ENCODE measurements at regions not wholly inside any gene's neighbourhood (a gene's known extent, or its start where the extent isn't known, plus 50 kb on each side); places are given as distances from the start of the nearest gene placed in this dataset.
"Not testable (repeated sequence)": the region's sequence is repeated elsewhere in the genome, so short reads cannot be mapped to it uniquely, and the experiment has no call there.

- no peak for DNase-seq (ENCODE audit: extremely low spot score)
- no peak for TF ChIP-seq CTCF (IDR thresholded peaks at IDR 0.05; ENCODE audit: control extremely low read depth, extremely low read depth, low read depth, missing control alignments)
- ChIA-PET POLR2A (interaction anchor here (0.6 kb wide), 1 partner anchor 429 kb away, joined by 3 read pairs; no protein-coding TSS in a partner anchor), CTCF (interaction anchor here (3.0 kb wide), 1 partner anchor 8 kb away, joined by 7 read pairs; no protein-coding TSS in a partner anchor)
Measured at GRCh38 chr6:27601668-27602254, 128.9 kb upstream of the ZNF184 start.

- no peak for DNase-seq (ENCODE audit: extremely low spot score)
- TF ChIP-seq CTCF (IDR thresholded peaks at IDR 0.05; ENCODE audit: control extremely low read depth, extremely low read depth, low read depth, missing control alignments): no peak
- ChIA-PET POLR2A (no interaction called here), CTCF (interaction anchor here (3.0 kb wide), 1 partner anchor 10 kb away, joined by 7 read pairs; no protein-coding TSS in a partner anchor)
Measured at GRCh38 chr6:27599859-27600532, 127.1 kb upstream of the ZNF184 start.

- CTCF ChIA-PET: interaction anchor here (1.4 kb wide), 1 partner anchor 12 kb away, joined by 3 read pairs; no protein-coding TSS in a partner anchor
- DNase-seq (ENCODE audit: extremely low spot score); POLR2A ChIA-PET: not testable (repeated sequence)
Measured at GRCh38 chr6:27597031-27597567, 124.2 kb upstream of the ZNF184 start.

- no peak for DNase-seq (ENCODE audit: extremely low spot score)
- no peak for TF ChIP-seq CTCF (IDR thresholded peaks at IDR 0.05; ENCODE audit: control extremely low read depth, extremely low read depth, low read depth, missing control alignments)
- CTCF ChIA-PET: interaction anchor here (0.8 to 5.3 kb wide), 6 partner anchors 15 to 416 kb away, joined by 3 to 27 read pairs (median 3); no protein-coding TSS in a partner anchor
- POLR2A ChIA-PET: no interaction called here
Measured at GRCh38 chr6:27593861-27594260, 121.0 kb upstream of the ZNF184 start.

GRCh38 chr6:27593200-27593818, 120.4 kb upstream of the ZNF184 start:
- ChIA-PET POLR2A (interaction anchor here (1.1 kb wide), 1 partner anchor 40 kb away, joined by 3 read pairs; no protein-coding TSS in a partner anchor), CTCF (interaction anchor here (0.8 to 5.3 kb wide), 5 partner anchors 16 to 416 kb away, joined by 3 to 27 read pairs (median 3); no protein-coding TSS in a partner anchor)
- TF ChIP-seq CTCF (IDR thresholded peaks at IDR 0.05; ENCODE audit: control extremely low read depth, extremely low read depth, low read depth, missing control alignments): no peak
- no peak for DNase-seq (ENCODE audit: extremely low spot score)

GRCh38 chr6:27592481-27593199, 119.7 kb upstream of the ZNF184 start:
- TF ChIP-seq CTCF (IDR thresholded peaks at IDR 0.05; ENCODE audit: control extremely low read depth, extremely low read depth, low read depth, missing control alignments): no peak
- CTCF ChIA-PET: interaction anchor here (0.8 to 5.3 kb wide), 5 partner anchors 16 to 74 kb away, joined by 3 to 27 read pairs (median 3); no protein-coding TSS in a partner anchor
- POLR2A ChIA-PET: interaction anchor here (1.1 kb wide), 2 partner anchors 40 to 300 kb away, joined by 3 read pairs; a partner anchor contains a TSS
- peak; percentile 76 for DNase-seq (ENCODE audit: extremely low spot score)
